Activated B cell treated with CpG ODN at 0.5 μM for 24 hours (primary cell): ENCODE measurements at regions not wholly inside any gene's neighbourhood (a gene's known extent, or its start where the extent isn't known, plus 50 kb on each side); places are given as distances from the start of the nearest gene placed in this dataset.

Source experiments
- ATAC-seq: fragments of 200-7000 bp; cut with Tn5 transposase; one replicate; pipeline ENCODE4 v1.10.0; 2021; ENCODE audit warnings: low read depth, mild to moderate bottlenecking, moderate library complexity
- CTCF ChIA-PET: fragments of 350-600 bp; sonication (Branson Sonifier 250); formaldehyde crosslinking; loops from one replicate; lab custom pipeline; 2021; ENCODE audit warnings: antibody characterized with exemption; lab: Charles Lee
- POLR2A ChIA-PET: fragments of 350-600 bp; sonication (Branson Sonifier 250); formaldehyde crosslinking; loops from one replicate; lab custom pipeline; 2021; ENCODE audit warnings: antibody characterized with exemption; lab: Charles Lee
- DNase-seq: peaks from one replicate; pipeline ENCODE4 v3.0.0; 2022
- H3K27ac Mint-ChIP-seq: one replicate; pipeline ENCODE4 v1.8.0; 2020; ENCODE audit warnings: mixed read lengths
- H3K27me3 Mint-ChIP-seq: one replicate; pipeline ENCODE4 v1.8.0; 2021; ENCODE audit warnings: mixed read lengths
- H3K36me3 Mint-ChIP-seq: one replicate; pipeline ENCODE4 v1.8.0; 2021; ENCODE audit warnings: low read depth, mixed read lengths
- H3K4me1 Mint-ChIP-seq: one replicate; pipeline ENCODE4 v1.8.0; 2021; ENCODE audit warnings: mixed read lengths
- H3K4me3 Mint-ChIP-seq: one replicate; pipeline ENCODE4 v1.8.0; 2020; ENCODE audit warnings: mild to moderate bottlenecking, mixed read lengths
- H3K9me3 Mint-ChIP-seq: one replicate; pipeline ENCODE4 v1.8.0; 2020; ENCODE audit warnings: mixed read lengths
- CTCF ChIP-seq: fragments of 200-600 bp; IDR thresholded peaks from one replicate; pipeline ENCODE4 v1.8.0; 2022; ENCODE audit warnings: antibody characterized with exemption, mild to moderate bottlenecking
- intact Hi-C: fragments of 100-400 bp; cut with micrococcal nuclease; formaldehyde crosslinking; loops from one replicate; pipeline ENCODE4 v1.15.1; 2024

GRCh38 chrX:155774387-155774786 is 106.8 kb upstream of the VAMP7 start:
- ChIA-PET CTCF (no interaction called here), POLR2A (no interaction called here)
- Mint-ChIP-seq H3K4me1 (no peaks in the 10 kb centered on the region), H3K27me3 (no peaks in the 10 kb centered on the region), H3K4me3 (no peak overlapping the region), H3K9me3 (no peaks in the 10 kb centered on the region), H3K36me3 (no peaks in the 10 kb centered on the region), H3K27ac (no peak overlapping the region)
- ATAC-seq (no peak), DNase-seq (no peak)
- no peak for TF ChIP-seq CTCF
- intact Hi-C loops, result no loop called here

- H3K4me1 Mint-ChIP-seq, result peaks cover 11% of the 10 kb centered on the region
- no peak for TF ChIP-seq CTCF
- CTCF ChIA-PET, result no interaction called here
- POLR2A ChIA-PET, result no interaction called here
- no peak overlapping the region for H3K27ac Mint-ChIP-seq
- intact Hi-C loops, result no loop called here
- DNase-seq (no peak), ATAC-seq (no peak)
- peak overlapping the region; percentile 77 for H3K4me3 Mint-ChIP-seq
- H3K27me3 Mint-ChIP-seq, result no peaks in the 10 kb centered on the region
- H3K9me3 Mint-ChIP-seq, result no peaks in the 10 kb centered on the region
- no peaks in the 10 kb centered on the region for H3K36me3 Mint-ChIP-seq
Measured at GRCh38 chrX:155767876-155768769, 113.0 kb upstream of the VAMP7 start.

- ChIA-PET CTCF (no interaction called here), POLR2A (no interaction called here)
- intact Hi-C loops, result no loop called here
- no peaks in the 10 kb centered on the region for H3K27me3 Mint-ChIP-seq
- H3K4me3 Mint-ChIP-seq, result peak overlapping the region; percentile 77
- TF ChIP-seq CTCF, result no peak
- DNase-seq (no peak), ATAC-seq (peak; percentile 31)
- no peak overlapping the region for H3K27ac Mint-ChIP-seq
- peaks cover 11% of the 10 kb centered on the region for H3K4me1 Mint-ChIP-seq
- H3K9me3 Mint-ChIP-seq, result no peaks in the 10 kb centered on the region
- no peaks in the 10 kb centered on the region for H3K36me3 Mint-ChIP-seq
Measured at GRCh38 chrX:155767051-155767875, 113.9 kb upstream of the VAMP7 start.

GRCh38 chrX:155766321-155766720 is 114.8 kb upstream of the VAMP7 start:
- Mint-ChIP-seq H3K4me3 (no peak overlapping the region), H3K4me1 (peaks cover 11% of the 10 kb centered on the region), H3K27ac (no peak overlapping the region), H3K27me3 (no peaks in the 10 kb centered on the region), H3K9me3 (peaks cover 3% of the 10 kb centered on the region), H3K36me3 (no peaks in the 10 kb centered on the region)
- intact Hi-C loops, result no loop called here
- ChIA-PET POLR2A (no interaction called here), CTCF (no interaction called here)
- DNase-seq (no peak), ATAC-seq (no peak)
- TF ChIP-seq CTCF, result no peak

- Mint-ChIP-seq H3K9me3 (peaks cover 7% of the 10 kb centered on the region), H3K27ac (no peak overlapping the region), H3K27me3 (no peaks in the 10 kb centered on the region), H3K4me3 (no peak overlapping the region), H3K36me3 (no peaks in the 10 kb centered on the region), H3K4me1 (no peaks in the 10 kb centered on the region)
- TF ChIP-seq CTCF, result no peak
- ATAC-seq (no peak), DNase-seq (no peak)
- ChIA-PET POLR2A (no interaction called here), CTCF (no interaction called here)
- intact Hi-C loops, result no loop called here
Measured at GRCh38 chrX:155761185-155761584, 120.0 kb upstream of the VAMP7 start.
